ENCODE measurements at regions not wholly inside any gene's neighbourhood (a gene's known extent, or its start where the extent isn't known, plus 50 kb on each side); places are given as distances from the start of the nearest gene placed in this dataset.
A peak's percentile ranks its signal among the peaks of the same experiment; 100 is the strongest.

GRCh38 chr5:172564188-172564587 lies 76.9 kb upstream of the NEURL1B start:
- H3K9me3 ChIP-seq (replicated peaks in 1 of 11) = no peaks in the 10 kb centered on the region
- no peak overlapping the region for H3K4me3 ChIP-seq
- H3K36me3 ChIP-seq = no peaks in the 10 kb centered on the region
- TF ChIP-seq Cebpa-rat (IDR thresholded peaks at IDR 0.05) = no peak
- no peak overlapping the region for H3K27ac ChIP-seq
- H3K9ac ChIP-seq = no peak overlapping the region
- H3K4me1 ChIP-seq = no peaks in the 10 kb centered on the region
- H3K4me2 ChIP-seq = no peak overlapping the region
- H3K27me3 ChIP-seq = no peaks in the 10 kb centered on the region
- no peaks in the 10 kb centered on the region for H4K20me1 ChIP-seq

GRCh38 chr5:172562443-172562842 lies 78.6 kb upstream of the NEURL1B start:
- no peaks in the 10 kb centered on the region for H4K20me1 ChIP-seq
- no peak overlapping the region for H3K4me3 ChIP-seq
- H3K4me1 ChIP-seq = peaks cover 0 to 11% (median 0%) of the 10 kb centered on the region in 10 experiments; a peak in 3 of 20 replicates
- no peaks in the 10 kb centered on the region for H3K9me3 ChIP-seq (replicated peaks in 1 of 11)
- H3K27ac ChIP-seq = no peak overlapping the region
- TF ChIP-seq Cebpa-rat (IDR thresholded peaks at IDR 0.05) = no peak
- no peaks in the 10 kb centered on the region for H3K36me3 ChIP-seq
- H3K9ac ChIP-seq = no peak overlapping the region
- no peaks in the 10 kb centered on the region for H3K27me3 ChIP-seq
- no peak overlapping the region for H3K4me2 ChIP-seq

DNA sequence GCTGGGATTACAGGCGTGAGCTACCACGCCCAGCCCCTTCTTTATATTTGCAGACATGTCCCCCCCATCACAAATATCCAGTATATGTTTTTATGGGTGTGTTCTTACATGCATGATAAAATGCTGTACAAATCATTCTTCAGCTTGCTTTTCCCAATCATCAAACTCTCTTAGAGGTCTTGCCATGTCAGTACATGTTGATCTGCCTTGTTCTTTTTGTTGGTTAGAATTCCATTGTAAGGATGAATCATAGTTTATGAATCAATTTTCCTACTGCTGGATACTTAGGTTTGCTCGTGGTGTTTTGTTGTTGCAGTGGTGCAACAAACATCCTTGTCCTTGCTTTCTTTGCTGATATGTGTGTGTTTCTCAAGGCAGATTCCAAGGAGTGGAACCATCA lies 79.9 kb upstream of the NEURL1B start:
- H3K9me3 ChIP-seq (replicated peaks in 1 of 11) = no peaks in the 10 kb centered on the region
- H3K4me3 ChIP-seq = no peak overlapping the region
- no peak overlapping the region for H3K9ac ChIP-seq
- TF ChIP-seq Cebpa-rat (IDR thresholded peaks at IDR 0.05) = no peak
- H3K36me3 ChIP-seq = no peaks in the 10 kb centered on the region
- H4K20me1 ChIP-seq = no peaks in the 10 kb centered on the region; a peak in 1 of 22 replicates
- no peak overlapping the region for H3K27ac ChIP-seq
- peaks cover 0 to 14% (median 2%) of the 10 kb centered on the region in 10 experiments; a peak in 4 of 20 replicates for H3K4me1 ChIP-seq
- no peak overlapping the region for H3K4me2 ChIP-seq
- H3K27me3 ChIP-seq = no peaks in the 10 kb centered on the region

- no peaks in the 10 kb centered on the region for H3K9me3 ChIP-seq (replicated peaks in 1 of 11)
- no peak overlapping the region for H3K27ac ChIP-seq
- H3K4me1 ChIP-seq = peaks cover 0 to 14% (median 4%) of the 10 kb centered on the region in 10 experiments; a peak in 4 of 20 replicates
- no peaks in the 10 kb centered on the region for H3K36me3 ChIP-seq
- H3K4me2 ChIP-seq = no peak overlapping the region
- no peak overlapping the region for H3K9ac ChIP-seq
- no peaks in the 10 kb centered on the region for H3K27me3 ChIP-seq
- no peaks in the 10 kb centered on the region; a peak in 1 of 22 replicates for H4K20me1 ChIP-seq
- TF ChIP-seq Cebpa-rat (IDR thresholded peaks at IDR 0.05) = no peak
- H3K4me3 ChIP-seq = no peak overlapping the region
Measured at GRCh38 chr5:172559004-172559932, 81.8 kb upstream of the NEURL1B start.

DNA sequence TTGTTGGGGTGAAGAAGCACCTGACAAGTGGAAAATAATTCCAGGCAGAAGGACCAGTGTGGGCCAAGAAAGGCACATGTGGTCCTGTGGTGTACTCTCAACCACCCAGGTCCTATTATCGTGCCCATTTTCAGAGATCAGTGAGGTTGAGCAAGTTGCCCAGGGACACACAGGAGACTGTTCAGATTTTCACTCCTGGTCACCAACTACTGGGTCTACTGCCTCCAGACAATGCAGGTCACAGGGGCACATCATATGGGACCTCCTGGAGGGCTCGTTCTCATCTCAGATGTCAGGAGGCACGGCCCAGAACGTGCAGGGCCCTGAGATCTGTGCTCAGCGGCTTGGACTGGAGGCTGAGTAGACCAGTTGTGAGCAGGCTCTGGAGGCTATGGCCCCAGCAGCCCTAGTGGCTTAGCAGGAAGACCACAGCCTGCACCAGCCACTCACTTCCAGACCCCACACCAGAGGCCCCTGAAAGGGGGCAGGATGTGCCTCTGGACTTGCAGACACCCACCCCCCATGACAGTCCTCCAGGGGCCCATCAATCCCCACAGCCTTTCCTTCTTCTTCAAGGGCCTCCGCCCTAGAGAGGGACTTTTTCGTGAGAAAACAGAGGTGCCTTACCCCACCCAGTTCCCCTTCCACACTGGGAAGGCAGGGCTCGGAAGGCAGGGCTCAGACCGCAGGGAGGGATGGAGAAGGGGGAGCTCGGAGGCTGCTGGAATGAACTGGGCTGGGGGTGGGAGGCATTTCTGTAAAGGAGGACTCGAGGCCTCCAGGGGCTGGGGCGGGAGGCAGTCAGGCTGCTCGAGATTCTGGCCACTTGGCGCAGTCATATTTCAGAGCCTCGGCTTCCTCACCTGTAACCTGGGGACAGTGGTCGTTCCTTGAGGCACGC lies 82.7 kb upstream of the NEURL1B start:
- TF ChIP-seq Cebpa-rat (IDR thresholded peaks at IDR 0.05) = no peak
- no peaks in the 10 kb centered on the region; a peak in 1 of 22 replicates for H4K20me1 ChIP-seq
- 0 out of 22 replicates have a peak overlapping the region, but pooled peaks of 1 of the 11 experiments have one; percentile 5 for H3K4me2 ChIP-seq
- no peaks in the 10 kb centered on the region for H3K27me3 ChIP-seq
- H3K9me3 ChIP-seq (replicated peaks in 1 of 11) = no peaks in the 10 kb centered on the region
- H3K9ac ChIP-seq = no peak overlapping the region
- H3K27ac ChIP-seq = no peak overlapping the region
- no peak overlapping the region for H3K4me3 ChIP-seq
- no peaks in the 10 kb centered on the region for H3K36me3 ChIP-seq
- H3K4me1 ChIP-seq = peaks cover 0 to 14% (median 4%) of the 10 kb centered on the region in 10 experiments; a peak in 4 of 20 replicates

DNA sequence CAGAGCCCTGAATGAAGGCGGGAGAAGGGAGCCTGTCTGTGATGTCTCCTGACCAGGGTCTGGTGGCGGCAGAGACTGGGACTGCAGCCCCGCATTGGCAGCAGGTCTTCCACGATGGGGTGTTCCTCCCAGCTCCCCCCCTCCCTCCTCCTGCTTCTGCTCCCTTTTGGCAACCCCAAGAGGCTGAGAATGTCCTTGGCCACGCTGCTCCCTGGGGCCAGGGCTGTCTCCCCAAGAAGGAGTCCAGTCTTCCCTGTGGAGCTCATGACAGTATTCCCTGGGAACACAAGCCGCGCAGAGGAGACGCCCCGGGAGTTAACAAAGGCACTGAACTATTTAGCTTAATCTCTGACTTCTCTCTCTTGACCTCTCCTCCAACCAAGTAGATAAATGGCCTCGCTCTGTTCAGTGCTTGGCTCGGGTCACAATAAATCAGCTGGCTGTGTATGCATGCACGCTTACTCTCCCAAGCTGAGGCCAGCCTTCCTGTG lies 84.0 kb upstream of the NEURL1B start:
- H3K9ac ChIP-seq = no peak overlapping the region
- H3K4me2 ChIP-seq = no peak overlapping the region
- H3K4me3 ChIP-seq = no peak overlapping the region
- H3K36me3 ChIP-seq = no peaks in the 10 kb centered on the region
- no peaks in the 10 kb centered on the region for H3K27me3 ChIP-seq
- TF ChIP-seq Cebpa-rat (IDR thresholded peaks at IDR 0.05) = no peak
- no peaks in the 10 kb centered on the region for H3K9me3 ChIP-seq (replicated peaks in 1 of 11)
- no peaks in the 10 kb centered on the region; a peak in 1 of 22 replicates for H4K20me1 ChIP-seq
- H3K27ac ChIP-seq = no peak overlapping the region
- H3K4me1 ChIP-seq = peaks cover 6 to 22% (median 9%) of the 10 kb centered on the region in 10 experiments; a peak in 17 of 20 replicates

DNA sequence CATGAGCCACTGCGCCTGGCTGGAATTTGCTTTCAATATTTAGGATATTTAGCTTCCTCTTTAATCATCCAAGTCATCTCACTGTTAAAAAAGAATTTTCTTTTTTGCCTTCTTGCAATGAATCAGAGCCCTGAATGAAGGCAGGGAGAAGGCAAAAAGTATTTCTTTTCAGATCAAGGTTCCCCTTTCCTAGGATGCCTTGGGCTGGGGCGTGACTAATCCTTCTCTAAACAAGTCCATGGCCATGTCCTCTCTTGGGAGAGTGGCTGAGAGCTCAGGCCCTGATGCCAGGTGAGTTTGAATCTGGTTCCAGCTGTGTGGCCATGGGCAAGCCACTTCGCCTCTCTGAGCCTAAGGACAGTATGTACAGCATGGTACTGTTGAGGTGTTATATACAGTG lies 84.8 kb upstream of the NEURL1B start:
- H3K9me3 ChIP-seq (replicated peaks in 1 of 11) = no peaks in the 10 kb centered on the region
- H3K27me3 ChIP-seq = no peaks in the 10 kb centered on the region
- H3K27ac ChIP-seq = no peak overlapping the region
- no peak overlapping the region for H3K4me3 ChIP-seq
- no peaks in the 10 kb centered on the region for H3K36me3 ChIP-seq
- H3K4me1 ChIP-seq = peaks cover 9 to 29% (median 15%) of the 10 kb centered on the region in 10 experiments; a peak in 18 of 20 replicates
- H4K20me1 ChIP-seq = no peaks in the 10 kb centered on the region; a peak in 1 of 22 replicates
- no peak for TF ChIP-seq Cebpa-rat (IDR thresholded peaks at IDR 0.05)
- no peak overlapping the region for H3K9ac ChIP-seq
- H3K4me2 ChIP-seq = 0 out of 22 replicates have a peak overlapping the region, but pooled peaks of 1 of the 11 experiments have one; percentile 3

DNA sequence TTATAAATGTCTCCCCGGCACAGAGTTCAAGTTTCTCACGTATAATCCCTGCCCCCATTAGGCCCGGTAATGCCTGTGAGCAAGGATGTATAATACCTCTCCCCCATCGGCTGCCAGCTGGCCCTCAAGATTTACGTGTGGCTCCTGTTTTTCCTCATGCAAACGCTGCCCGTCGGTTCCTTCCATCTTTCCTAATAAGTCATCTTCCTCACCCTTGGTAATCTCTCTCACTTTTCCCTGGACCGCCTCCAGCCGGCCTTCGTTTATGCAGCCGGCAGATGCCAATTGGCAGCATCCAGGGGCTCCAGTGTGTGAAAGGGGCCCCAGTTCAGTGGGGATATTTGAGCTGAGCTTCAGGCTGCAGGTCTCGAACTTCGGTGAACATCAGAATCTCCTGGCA lies 86.5 kb upstream of the NEURL1B start:
- no peak overlapping the region for H3K4me3 ChIP-seq
- peaks cover 21 to 46% (median 32%) of the 10 kb centered on the region in 10 experiments for H3K4me1 ChIP-seq
- H3K9ac ChIP-seq = no peak overlapping the region
- no peaks in the 10 kb centered on the region for H3K9me3 ChIP-seq (replicated peaks in 1 of 11)
- H4K20me1 ChIP-seq = no peaks in the 10 kb centered on the region; a peak in 1 of 22 replicates
- TF ChIP-seq Cebpa-rat (IDR thresholded peaks at IDR 0.05) = no peak
- no peaks in the 10 kb centered on the region for H3K36me3 ChIP-seq
- H3K4me2 ChIP-seq = no peak overlapping the region
- no peaks in the 10 kb centered on the region for H3K27me3 ChIP-seq
- no peak overlapping the region for H3K27ac ChIP-seq

DNA sequence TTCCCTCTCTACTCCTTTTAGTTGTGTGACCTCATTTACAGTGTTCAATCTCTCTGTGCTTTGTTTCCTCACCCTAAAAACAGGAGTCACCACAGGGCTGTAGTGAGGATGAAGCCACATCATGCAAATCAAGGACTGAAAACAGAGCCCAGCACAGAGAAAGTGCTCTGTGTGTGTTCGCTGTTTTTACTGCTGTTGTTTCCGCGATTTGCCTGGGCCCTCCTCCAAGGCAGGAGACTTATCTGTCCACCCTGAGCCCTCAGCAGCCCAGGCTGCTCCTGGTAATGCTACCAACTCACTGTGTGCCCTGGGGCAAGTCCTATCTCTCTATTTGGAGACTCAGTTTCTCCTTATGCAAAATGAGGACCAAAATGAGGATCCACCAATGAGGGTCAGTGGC lies 87.2 kb upstream of the NEURL1B start:
- H3K4me2 ChIP-seq = no peak overlapping the region
- TF ChIP-seq Cebpa-rat (IDR thresholded peaks at IDR 0.05) = no peak
- H3K36me3 ChIP-seq = no peaks in the 10 kb centered on the region
- H4K20me1 ChIP-seq = no peaks in the 10 kb centered on the region; a peak in 1 of 22 replicates
- no peak overlapping the region for H3K27ac ChIP-seq
- H3K4me1 ChIP-seq = peaks cover 21 to 51% (median 35%) of the 10 kb centered on the region in 10 experiments
- H3K27me3 ChIP-seq = no peaks in the 10 kb centered on the region
- H3K9me3 ChIP-seq (replicated peaks in 1 of 11) = no peaks in the 10 kb centered on the region
- no peak overlapping the region for H3K9ac ChIP-seq
- no peak overlapping the region for H3K4me3 ChIP-seq

Measured in BLaER1 treated with 17β-estradiol and CSF1 and Interleukin-3, amounts not matched to agents 10 nM and 100 nM (cell line).